ENCODE measurements at regions not wholly inside any gene's neighbourhood (a gene's known extent, or its start where the extent isn't known, plus 50 kb on each side); places are given as distances from the start of the nearest gene placed in this dataset.

DNA sequence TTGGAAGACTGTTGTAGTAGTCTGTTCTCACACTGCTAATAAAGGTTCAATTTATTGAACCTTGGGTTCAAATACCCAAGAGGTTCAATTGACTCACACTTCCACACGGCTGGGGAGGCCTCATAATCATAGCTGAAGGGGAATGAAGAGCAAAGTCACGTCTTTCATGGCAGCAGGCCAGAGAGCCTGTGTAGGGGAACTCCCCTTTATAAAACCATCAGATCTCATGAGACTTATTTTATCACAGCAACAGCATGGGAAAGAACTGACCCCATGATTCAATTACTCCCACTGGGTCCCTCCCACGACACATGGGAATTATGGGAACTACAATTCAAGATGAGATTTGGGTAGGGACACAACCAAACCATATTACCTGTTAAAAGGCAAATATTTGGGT lies 268.2 kb downstream of the TMEM167A start:
- no peak for DNase-seq (ENCODE audit: extremely low spot score, unreplicated experiment)
- H3K4me1 Mint-ChIP-seq (ENCODE audit: unreplicated experiment): peaks cover 8% of the 10 kb centered on the region
- no peak overlapping the region for H3K4me3 Mint-ChIP-seq
- TF ChIP-seq, protein P1, sequence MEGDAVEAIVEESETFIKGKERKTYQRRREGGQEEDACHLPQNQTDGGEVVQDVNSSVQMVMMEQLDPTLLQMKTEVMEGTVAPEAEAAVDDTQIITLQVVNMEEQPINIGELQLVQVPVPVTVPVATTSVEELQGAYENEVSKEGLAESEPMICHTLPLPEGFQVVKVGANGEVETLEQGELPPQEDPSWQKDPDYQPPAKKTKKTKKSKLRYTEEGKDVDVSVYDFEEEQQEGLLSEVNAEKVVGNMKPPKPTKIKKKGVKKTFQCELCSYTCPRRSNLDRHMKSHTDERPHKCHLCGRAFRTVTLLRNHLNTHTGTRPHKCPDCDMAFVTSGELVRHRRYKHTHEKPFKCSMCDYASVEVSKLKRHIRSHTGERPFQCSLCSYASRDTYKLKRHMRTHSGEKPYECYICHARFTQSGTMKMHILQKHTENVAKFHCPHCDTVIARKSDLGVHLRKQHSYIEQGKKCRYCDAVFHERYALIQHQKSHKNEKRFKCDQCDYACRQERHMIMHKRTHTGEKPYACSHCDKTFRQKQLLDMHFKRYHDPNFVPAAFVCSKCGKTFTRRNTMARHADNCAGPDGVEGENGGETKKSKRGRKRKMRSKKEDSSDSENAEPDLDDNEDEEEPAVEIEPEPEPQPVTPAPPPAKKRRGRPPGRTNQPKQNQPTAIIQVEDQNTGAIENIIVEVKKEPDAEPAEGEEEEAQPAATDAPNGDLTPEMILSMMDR (conservative IDR thresholded peaks at IDR 0.05): no peak
- no peak overlapping the region for H3K27ac Mint-ChIP-seq
- H3K9me3 Mint-ChIP-seq: no peaks in the 10 kb centered on the region
- no peaks in the 10 kb centered on the region for H3K27me3 Mint-ChIP-seq
- no peaks in the 10 kb centered on the region for H3K36me3 Mint-ChIP-seq

DNA sequence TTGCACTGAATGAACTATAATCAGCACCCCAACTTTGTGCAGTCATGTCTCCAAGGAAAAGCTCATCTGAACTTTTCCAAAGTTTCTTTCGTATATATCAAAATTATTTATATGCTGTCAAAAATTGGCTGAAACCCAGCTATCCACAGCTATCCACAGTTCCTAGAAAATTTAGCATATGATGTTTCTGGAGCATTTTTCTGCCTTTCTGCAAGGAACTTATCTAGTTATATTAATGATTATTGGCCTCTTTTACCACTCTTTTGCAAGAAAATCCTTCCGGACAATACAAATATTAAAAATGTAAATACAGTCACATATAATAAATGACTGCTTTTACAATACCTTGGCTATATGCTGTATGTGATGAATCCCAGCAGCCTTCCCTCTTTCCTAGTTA lies 270.2 kb downstream of the TMEM167A start:
- peaks cover under 1% of the 10 kb centered on the region for H3K4me1 Mint-ChIP-seq (ENCODE audit: unreplicated experiment)
- no peaks in the 10 kb centered on the region for H3K9me3 Mint-ChIP-seq
- no peaks in the 10 kb centered on the region for H3K36me3 Mint-ChIP-seq
- H3K27me3 Mint-ChIP-seq: no peaks in the 10 kb centered on the region
- H3K27ac Mint-ChIP-seq: no peak overlapping the region
- TF ChIP-seq, protein P1 (conservative IDR thresholded peaks at IDR 0.05): no peak
- DNase-seq (ENCODE audit: extremely low spot score, unreplicated experiment): no peak
- H3K4me3 Mint-ChIP-seq: no peak overlapping the region

DNA sequence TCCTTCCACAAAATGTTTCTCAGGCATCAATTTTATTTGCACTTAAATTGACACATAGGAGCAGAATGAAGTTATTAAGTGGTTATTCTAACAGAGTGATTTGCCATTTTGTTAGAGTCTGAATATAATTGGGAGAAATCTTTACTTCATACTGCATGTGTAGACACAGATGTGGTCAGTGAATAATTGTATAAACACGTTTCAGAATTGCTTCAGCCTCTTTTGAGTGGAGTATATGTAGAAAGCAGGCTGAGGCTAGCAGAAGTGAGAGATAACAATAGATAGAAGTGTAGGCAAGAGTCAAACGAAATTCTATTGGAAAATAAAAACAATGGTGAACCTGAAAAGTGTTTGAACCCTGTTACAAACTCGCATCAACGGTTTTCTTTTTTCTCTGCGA lies 270.7 kb downstream of the TMEM167A start:
- no peak overlapping the region for H3K27ac Mint-ChIP-seq
- H3K27me3 Mint-ChIP-seq: no peaks in the 10 kb centered on the region
- H3K36me3 Mint-ChIP-seq: no peaks in the 10 kb centered on the region
- no peak for DNase-seq (ENCODE audit: extremely low spot score, unreplicated experiment)
- TF ChIP-seq, protein P1 (conservative IDR thresholded peaks at IDR 0.05): no peak
- no peaks in the 10 kb centered on the region for H3K9me3 Mint-ChIP-seq
- no peaks in the 10 kb centered on the region for H3K4me1 Mint-ChIP-seq (ENCODE audit: unreplicated experiment)
- H3K4me3 Mint-ChIP-seq: no peak overlapping the region

DNA sequence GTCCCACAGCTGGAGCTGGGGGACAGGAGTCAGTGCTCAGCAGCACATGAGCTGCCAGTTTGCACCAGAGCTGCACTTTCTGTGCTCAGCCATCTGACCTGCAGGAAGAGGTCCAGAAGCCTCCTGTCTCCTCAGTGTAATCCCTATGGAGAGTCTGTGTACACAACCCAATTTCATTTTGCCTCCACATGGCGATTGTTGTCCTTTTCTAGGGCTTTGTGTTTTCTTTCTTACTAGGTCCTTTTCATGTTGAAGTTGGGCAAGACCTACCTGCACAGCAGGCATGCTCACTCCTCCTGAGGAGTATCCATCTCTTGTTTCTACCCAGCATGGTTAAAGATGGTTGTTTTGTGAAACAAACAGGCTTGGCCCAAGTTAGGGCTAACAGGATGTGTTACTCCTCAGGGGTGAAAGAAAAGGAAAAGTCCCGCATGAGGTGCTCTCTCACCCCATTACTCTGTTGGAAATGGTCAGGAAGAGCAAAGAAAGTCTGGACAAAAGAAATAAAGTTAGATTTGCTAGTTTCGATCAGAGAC lies 273.0 kb downstream of the TMEM167A start:
- H3K4me3 Mint-ChIP-seq: no peak overlapping the region
- H3K27ac Mint-ChIP-seq: no peak overlapping the region
- no peak for DNase-seq (ENCODE audit: extremely low spot score, unreplicated experiment)
- H3K4me1 Mint-ChIP-seq (ENCODE audit: unreplicated experiment): no peaks in the 10 kb centered on the region
- no peaks in the 10 kb centered on the region for H3K27me3 Mint-ChIP-seq
- TF ChIP-seq, protein P1 (conservative IDR thresholded peaks at IDR 0.05): no peak
- no peaks in the 10 kb centered on the region for H3K36me3 Mint-ChIP-seq
- H3K9me3 Mint-ChIP-seq: no peaks in the 10 kb centered on the region

DNA sequence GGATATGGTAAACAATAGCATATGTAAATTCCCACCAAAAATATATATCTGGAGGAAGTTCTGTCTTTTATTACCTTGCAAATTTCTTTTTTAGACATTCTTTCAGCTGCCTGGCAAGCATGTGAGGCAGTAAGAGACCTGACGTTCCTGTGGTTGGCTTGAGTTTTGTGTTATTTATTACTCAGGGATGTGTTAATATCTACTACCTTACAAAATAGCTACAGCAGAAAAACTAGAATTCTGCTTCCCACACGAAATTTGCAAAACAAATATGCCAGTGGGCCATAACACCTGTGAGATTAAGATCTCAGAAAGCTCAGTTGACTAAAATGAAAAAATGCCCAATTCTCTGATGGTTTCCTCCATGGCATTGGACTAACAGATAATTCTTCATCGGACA lies 274.2 kb downstream of the TMEM167A start:
- TF ChIP-seq, protein P1 (conservative IDR thresholded peaks at IDR 0.05): no peak
- no peaks in the 10 kb centered on the region for H3K36me3 Mint-ChIP-seq
- no peak for DNase-seq (ENCODE audit: extremely low spot score, unreplicated experiment)
- H3K27ac Mint-ChIP-seq: no peak overlapping the region
- H3K27me3 Mint-ChIP-seq: no peaks in the 10 kb centered on the region
- H3K4me3 Mint-ChIP-seq: no peak overlapping the region
- H3K9me3 Mint-ChIP-seq: no peaks in the 10 kb centered on the region
- H3K4me1 Mint-ChIP-seq (ENCODE audit: unreplicated experiment): no peaks in the 10 kb centered on the region

DNA sequence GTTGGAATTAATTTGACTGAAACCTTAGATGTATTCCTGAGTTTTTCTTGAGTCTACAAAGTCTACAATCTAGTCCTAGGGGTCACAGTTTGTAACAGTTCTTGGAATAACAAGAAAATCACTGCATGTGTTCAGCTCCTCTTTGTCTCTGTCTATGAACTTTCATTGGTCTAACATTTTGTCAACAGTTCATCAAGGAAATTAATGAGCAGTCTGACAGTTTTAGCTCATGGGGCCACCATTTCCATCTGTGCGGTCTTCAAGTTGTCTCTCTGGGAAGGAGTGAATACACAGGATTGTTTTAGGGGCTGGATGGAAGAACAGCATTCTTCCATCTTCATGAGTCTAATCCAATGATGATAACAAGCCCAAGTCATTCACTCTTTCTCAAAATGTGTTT lies 276.4 kb downstream of the TMEM167A start:
- no peaks in the 10 kb centered on the region for H3K9me3 Mint-ChIP-seq
- H3K4me3 Mint-ChIP-seq: no peak overlapping the region
- no peak for DNase-seq (ENCODE audit: extremely low spot score, unreplicated experiment)
- H3K36me3 Mint-ChIP-seq: no peaks in the 10 kb centered on the region
- H3K4me1 Mint-ChIP-seq (ENCODE audit: unreplicated experiment): no peaks in the 10 kb centered on the region
- H3K27ac Mint-ChIP-seq: no peak overlapping the region
- no peaks in the 10 kb centered on the region for H3K27me3 Mint-ChIP-seq
- TF ChIP-seq, protein P1 (conservative IDR thresholded peaks at IDR 0.05): no peak

All from type B pancreatic cell (in vitro differentiated cells).